ENCODE measurements at regions not wholly inside any gene's neighbourhood (a gene's known extent, or its start where the extent isn't known, plus 50 kb on each side); places are given as distances from the start of the nearest gene placed in this dataset.

DNA sequence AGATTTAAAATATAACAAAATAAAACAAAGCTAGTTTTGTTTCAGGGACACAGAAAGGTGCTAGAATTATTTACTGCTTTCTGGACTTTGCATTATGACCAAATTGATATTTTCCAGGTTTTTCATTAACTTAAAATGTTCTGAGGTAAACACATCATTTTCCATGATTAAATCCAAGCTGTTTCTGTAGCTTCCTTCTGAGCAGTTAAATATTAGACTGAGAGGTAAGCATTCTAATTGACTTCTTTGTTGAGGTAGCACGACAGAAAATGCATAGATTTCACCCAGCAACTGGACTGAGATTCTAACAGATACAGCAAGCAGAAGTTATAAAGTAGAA is 98.3 kb downstream of the BMP4 start:
- H3K27ac ChIP-seq (ENCODE audit: low read length), result no peak overlapping the region

DNA sequence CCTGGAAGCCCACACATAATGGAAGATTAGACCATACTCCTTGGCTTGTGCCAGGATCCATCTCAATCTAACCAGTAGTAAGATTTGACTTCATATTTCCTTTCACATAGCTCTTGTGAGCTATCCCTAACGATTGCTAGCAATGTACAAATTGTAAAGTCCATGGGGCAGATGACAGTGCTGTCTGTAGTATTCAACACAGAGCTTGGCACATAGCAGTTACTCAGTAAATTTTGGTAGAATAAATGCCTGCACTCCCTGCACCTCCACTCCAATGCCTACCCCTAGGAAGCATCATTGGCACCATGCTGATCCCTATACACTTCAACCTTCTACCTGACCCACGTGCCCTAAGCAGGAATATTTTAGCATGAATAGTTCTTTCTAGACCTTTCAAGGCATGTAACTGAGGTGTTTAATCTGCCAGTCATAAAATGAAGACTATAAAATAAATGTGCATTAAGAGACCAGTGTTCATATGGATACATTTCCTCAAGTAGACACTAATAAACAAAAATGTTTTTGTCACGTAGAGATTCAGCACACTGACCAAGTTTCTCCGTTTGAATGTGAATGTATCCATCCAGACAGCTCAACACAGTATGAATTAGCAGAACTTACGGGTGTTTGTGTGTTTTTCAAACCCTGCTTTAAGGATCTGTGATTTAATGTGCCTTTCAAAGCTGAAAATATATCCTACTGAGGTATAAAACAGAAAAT is 98.8 kb downstream of the BMP4 start:
- H3K4me3 ChIP-seq (ENCODE audit: low read length in 2 of 2), result no peak overlapping the region
- no peaks in the 10 kb centered on the region for H3K36me3 ChIP-seq (ENCODE audit: control insufficient read depth in 2 of 2, insufficient read depth in 2 of 2, low read length in 2 of 2)

More for the DNA sequence above, 98.3 kb downstream of the BMP4 start:
- Histone ChIP-seq H3K4me3 (ENCODE audit: low read length in 2 of 2) (no peak overlapping the region), H3K4me1 (ENCODE audit: control insufficient read depth, insufficient read depth, low read length) (no peaks in the 10 kb centered on the region), H3K9me3 (ENCODE audit: control insufficient read depth in 2 of 2, low read length in 2 of 2) (no peaks in the 10 kb centered on the region), H3K27me3 (ENCODE audit: control insufficient read depth in 1 of 2, insufficient read depth in 2 of 2, low read length in 2 of 2) (no peaks in the 10 kb centered on the region), H3K36me3 (ENCODE audit: control insufficient read depth in 2 of 2, insufficient read depth in 2 of 2, low read length in 2 of 2) (no peaks in the 10 kb centered on the region), H3K9ac (ENCODE audit: low read length in 2 of 2) (no peak overlapping the region)

GRCh38 chr14:53855574-53855973 is 101.1 kb downstream of the BMP4 start:
- Histone ChIP-seq H3K4me3 (ENCODE audit: low read length in 2 of 2) (no peak overlapping the region), H3K4me1 (ENCODE audit: control insufficient read depth, insufficient read depth, low read length) (no peaks in the 10 kb centered on the region), H3K27ac (ENCODE audit: low read length) (no peak overlapping the region), H3K36me3 (ENCODE audit: control insufficient read depth in 2 of 2, insufficient read depth in 2 of 2, low read length in 2 of 2) (no peaks in the 10 kb centered on the region), H3K27me3 (ENCODE audit: control insufficient read depth in 1 of 2, insufficient read depth in 2 of 2, low read length in 2 of 2) (no peaks in the 10 kb centered on the region), H3K9me3 (ENCODE audit: control insufficient read depth in 2 of 2, low read length in 2 of 2) (no peaks in the 10 kb centered on the region), H3K9ac (ENCODE audit: low read length in 2 of 2) (no peak overlapping the region)

More for the DNA sequence above, 98.8 kb downstream of the BMP4 start:
- no peaks in the 10 kb centered on the region for H3K27me3 ChIP-seq (ENCODE audit: control insufficient read depth in 1 of 2, insufficient read depth in 2 of 2, low read length in 2 of 2)
- H3K27ac ChIP-seq (ENCODE audit: low read length), result no peak overlapping the region
- no peaks in the 10 kb centered on the region for H3K4me1 ChIP-seq (ENCODE audit: control insufficient read depth, insufficient read depth, low read length)
- H3K9ac ChIP-seq (ENCODE audit: low read length in 2 of 2), result no peak overlapping the region
- no peaks in the 10 kb centered on the region for H3K9me3 ChIP-seq (ENCODE audit: control insufficient read depth in 2 of 2, low read length in 2 of 2)

DNA sequence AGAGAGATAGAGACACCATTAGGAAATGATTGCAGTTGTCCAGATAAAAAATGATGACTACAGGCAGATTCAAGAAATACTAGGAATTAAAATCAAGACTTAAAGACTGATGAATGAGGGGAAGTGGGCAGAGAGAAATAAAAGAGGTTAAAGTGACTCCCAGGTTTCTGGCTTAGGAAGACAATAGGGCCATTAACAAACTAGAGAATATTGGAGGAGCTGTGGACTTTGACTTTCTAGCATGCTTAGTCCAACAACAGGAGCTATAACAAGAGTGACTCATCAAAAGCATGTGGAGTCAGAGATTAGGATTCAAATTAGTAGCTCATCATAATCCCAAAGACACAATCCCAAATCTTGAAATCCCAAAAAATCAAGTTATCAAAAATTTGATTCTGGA is 101.5 kb downstream of the BMP4 start:
- Histone ChIP-seq H3K9me3 (ENCODE audit: control insufficient read depth in 2 of 2, low read length in 2 of 2) (no peaks in the 10 kb centered on the region), H3K4me1 (ENCODE audit: control insufficient read depth, insufficient read depth, low read length) (no peaks in the 10 kb centered on the region), H3K4me3 (ENCODE audit: low read length in 2 of 2) (no peak overlapping the region), H3K27ac (ENCODE audit: low read length) (no peak overlapping the region), H3K36me3 (ENCODE audit: control insufficient read depth in 2 of 2, insufficient read depth in 2 of 2, low read length in 2 of 2) (no peaks in the 10 kb centered on the region), H3K27me3 (ENCODE audit: control insufficient read depth in 1 of 2, insufficient read depth in 2 of 2, low read length in 2 of 2) (no peaks in the 10 kb centered on the region), H3K9ac (ENCODE audit: low read length in 2 of 2) (no peak overlapping the region)

- H3K27ac ChIP-seq (ENCODE audit: low read length), result no peak overlapping the region
- H3K36me3 ChIP-seq (ENCODE audit: control insufficient read depth in 2 of 2, insufficient read depth in 2 of 2, low read length in 2 of 2), result no peaks in the 10 kb centered on the region
These were observed 105.1 kb downstream of the BMP4 start for GRCh38 chr14:53851394-53852090.

GRCh38 chr14:53850714-53851296 is 105.8 kb downstream of the BMP4 start:
- H3K4me3 ChIP-seq (ENCODE audit: low read length in 2 of 2), result no peak overlapping the region
- no peaks in the 10 kb centered on the region for H3K4me1 ChIP-seq (ENCODE audit: control insufficient read depth, insufficient read depth, low read length)
- no peak overlapping the region for H3K27ac ChIP-seq (ENCODE audit: low read length)
- no peaks in the 10 kb centered on the region for H3K9me3 ChIP-seq (ENCODE audit: control insufficient read depth in 2 of 2, low read length in 2 of 2)
- no peaks in the 10 kb centered on the region for H3K27me3 ChIP-seq (ENCODE audit: control insufficient read depth in 1 of 2, insufficient read depth in 2 of 2, low read length in 2 of 2)
- no peak overlapping the region for H3K9ac ChIP-seq (ENCODE audit: low read length in 2 of 2)
- H3K36me3 ChIP-seq (ENCODE audit: control insufficient read depth in 2 of 2, insufficient read depth in 2 of 2, low read length in 2 of 2), result no peaks in the 10 kb centered on the region

More at GRCh38 chr14:53851394-53852090, 105.1 kb downstream of the BMP4 start:
- H3K4me3 ChIP-seq (ENCODE audit: low read length in 2 of 2), result no peak overlapping the region
- H3K4me1 ChIP-seq (ENCODE audit: control insufficient read depth, insufficient read depth, low read length), result no peaks in the 10 kb centered on the region
- no peaks in the 10 kb centered on the region for H3K27me3 ChIP-seq (ENCODE audit: control insufficient read depth in 1 of 2, insufficient read depth in 2 of 2, low read length in 2 of 2)
- H3K9me3 ChIP-seq (ENCODE audit: control insufficient read depth in 2 of 2, low read length in 2 of 2), result no peaks in the 10 kb centered on the region
- H3K9ac ChIP-seq (ENCODE audit: low read length in 2 of 2), result no peak overlapping the region

GRCh38 chr14:53849549-53849948 is 107.1 kb downstream of the BMP4 start:
- H3K27ac ChIP-seq (ENCODE audit: low read length), result no peak overlapping the region
- H3K9ac ChIP-seq (ENCODE audit: low read length in 2 of 2), result no peak overlapping the region
- no peaks in the 10 kb centered on the region for H3K4me1 ChIP-seq (ENCODE audit: control insufficient read depth, insufficient read depth, low read length)
- H3K27me3 ChIP-seq (ENCODE audit: control insufficient read depth in 1 of 2, insufficient read depth in 2 of 2, low read length in 2 of 2), result no peaks in the 10 kb centered on the region
- H3K9me3 ChIP-seq (ENCODE audit: control insufficient read depth in 2 of 2, low read length in 2 of 2), result no peaks in the 10 kb centered on the region
- no peaks in the 10 kb centered on the region for H3K36me3 ChIP-seq (ENCODE audit: control insufficient read depth in 2 of 2, insufficient read depth in 2 of 2, low read length in 2 of 2)
- no peak overlapping the region for H3K4me3 ChIP-seq (ENCODE audit: low read length in 2 of 2)

DNA sequence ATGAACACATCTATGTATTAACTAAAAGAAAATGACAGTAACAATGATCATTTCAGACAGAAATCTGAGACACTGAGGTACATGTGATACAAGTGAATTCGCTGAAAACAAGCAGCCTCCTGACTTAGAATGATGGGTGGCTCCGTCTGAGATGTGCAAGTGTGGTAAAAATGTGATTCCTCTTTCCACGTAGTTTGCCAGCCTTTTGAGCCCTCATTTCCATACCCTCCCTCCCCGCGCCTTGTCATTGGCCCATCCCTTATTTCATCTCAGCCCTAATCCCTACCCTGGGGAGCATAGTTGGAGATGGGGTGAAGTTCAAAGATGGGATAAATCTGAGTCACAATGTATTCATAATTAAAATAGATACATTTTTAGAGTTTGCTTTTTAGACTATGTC is 107.8 kb downstream of the BMP4 start:
- Histone ChIP-seq H3K9ac (ENCODE audit: low read length in 2 of 2) (no peak overlapping the region), H3K4me1 (ENCODE audit: control insufficient read depth, insufficient read depth, low read length) (no peaks in the 10 kb centered on the region), H3K4me3 (ENCODE audit: low read length in 2 of 2) (no peak overlapping the region), H3K27me3 (ENCODE audit: control insufficient read depth in 1 of 2, insufficient read depth in 2 of 2, low read length in 2 of 2) (no peaks in the 10 kb centered on the region), H3K27ac (ENCODE audit: low read length) (no peak overlapping the region), H3K9me3 (ENCODE audit: control insufficient read depth in 2 of 2, low read length in 2 of 2) (no peaks in the 10 kb centered on the region), H3K36me3 (ENCODE audit: control insufficient read depth in 2 of 2, insufficient read depth in 2 of 2, low read length in 2 of 2) (no peaks in the 10 kb centered on the region)

DNA sequence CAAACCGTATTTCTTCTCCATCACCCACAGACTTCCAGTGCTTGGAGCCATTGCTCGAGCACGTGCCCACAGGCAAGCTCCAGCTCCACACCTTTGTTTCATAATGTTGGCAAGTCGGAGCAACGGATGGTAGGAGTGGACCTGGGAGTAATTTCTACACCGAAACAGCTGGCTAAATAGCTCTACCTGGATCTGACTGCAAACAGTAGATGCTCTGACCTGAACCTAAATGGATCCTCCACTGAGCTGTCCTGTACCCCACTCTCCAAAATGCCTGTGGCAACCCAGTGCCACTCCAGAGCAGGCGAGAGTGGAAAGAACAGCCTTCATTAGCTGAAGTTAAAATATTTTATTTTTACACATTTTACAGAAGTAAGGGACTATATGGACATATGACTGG is 108.7 kb downstream of the BMP4 start:
- Histone ChIP-seq H3K4me1 (ENCODE audit: control insufficient read depth, insufficient read depth, low read length) (no peaks in the 10 kb centered on the region), H3K36me3 (ENCODE audit: control insufficient read depth in 2 of 2, insufficient read depth in 2 of 2, low read length in 2 of 2) (no peaks in the 10 kb centered on the region), H3K27me3 (ENCODE audit: control insufficient read depth in 1 of 2, insufficient read depth in 2 of 2, low read length in 2 of 2) (no peaks in the 10 kb centered on the region), H3K9ac (ENCODE audit: low read length in 2 of 2) (no peak overlapping the region), H3K27ac (ENCODE audit: low read length) (no peak overlapping the region), H3K9me3 (ENCODE audit: control insufficient read depth in 2 of 2, low read length in 2 of 2) (no peaks in the 10 kb centered on the region), H3K4me3 (ENCODE audit: low read length in 2 of 2) (no peak overlapping the region)

- no peaks in the 10 kb centered on the region for H3K36me3 ChIP-seq (ENCODE audit: control insufficient read depth in 2 of 2, insufficient read depth in 2 of 2, low read length in 2 of 2)
- H3K9ac ChIP-seq (ENCODE audit: low read length in 2 of 2), result no peak overlapping the region
- no peak overlapping the region for H3K4me3 ChIP-seq (ENCODE audit: low read length in 2 of 2)
- no peak overlapping the region for H3K27ac ChIP-seq (ENCODE audit: low read length)
- H3K4me1 ChIP-seq (ENCODE audit: control insufficient read depth, insufficient read depth, low read length), result no peaks in the 10 kb centered on the region
- H3K27me3 ChIP-seq (ENCODE audit: control insufficient read depth in 1 of 2, insufficient read depth in 2 of 2, low read length in 2 of 2), result no peaks in the 10 kb centered on the region
- H3K9me3 ChIP-seq (ENCODE audit: control insufficient read depth in 2 of 2, low read length in 2 of 2), result no peaks in the 10 kb centered on the region
These were observed 109.6 kb downstream of the BMP4 start for GRCh38 chr14:53847057-53847456.
